ENCODE measurements at regions not wholly inside any gene's neighbourhood (a gene's known extent, or its start where the extent isn't known, plus 50 kb on each side); places are given as distances from the start of the nearest gene placed in this dataset.

- Histone ChIP-seq H3K4me1 (no peaks in the 10 kb centered on the region), H3K9me3 (no peaks in the 10 kb centered on the region), H3K4me3 (no peak overlapping the region), H3K36me3 (no peaks in the 10 kb centered on the region), H3K27me3 (no peaks in the 10 kb centered on the region), H3K27ac (no peak overlapping the region)
- intact Hi-C loops (cut with DNase I; ENCODE audit: low total_unique reads), result no loop called here
- 94 to 100% methylated on average over 2 to 4 of the region's 4 CpGs for WGBS, 2 donors (ENCODE audit: low coverage in 1 of 2)
- in situ Hi-C loops (cut with MboI; ENCODE audit: low pct_ligation_motif_present in 1 of 4, low pct_unique_long_range_greater_than_20kb in 1 of 4, low sequenced_read_pairs in 3 of 4), result no loop called here
- DNase-seq, result no peak
- TF ChIP-seq POLR2AphosphoS5 (IDR thresholded peaks at IDR 0.05) (no peak), EP300 (IDR thresholded peaks at IDR 0.05; ENCODE audit: low read depth) (no peak), POLR2A (IDR thresholded peaks at IDR 0.05) (no peak)
- TF ChIP-seq, protein P1, sequence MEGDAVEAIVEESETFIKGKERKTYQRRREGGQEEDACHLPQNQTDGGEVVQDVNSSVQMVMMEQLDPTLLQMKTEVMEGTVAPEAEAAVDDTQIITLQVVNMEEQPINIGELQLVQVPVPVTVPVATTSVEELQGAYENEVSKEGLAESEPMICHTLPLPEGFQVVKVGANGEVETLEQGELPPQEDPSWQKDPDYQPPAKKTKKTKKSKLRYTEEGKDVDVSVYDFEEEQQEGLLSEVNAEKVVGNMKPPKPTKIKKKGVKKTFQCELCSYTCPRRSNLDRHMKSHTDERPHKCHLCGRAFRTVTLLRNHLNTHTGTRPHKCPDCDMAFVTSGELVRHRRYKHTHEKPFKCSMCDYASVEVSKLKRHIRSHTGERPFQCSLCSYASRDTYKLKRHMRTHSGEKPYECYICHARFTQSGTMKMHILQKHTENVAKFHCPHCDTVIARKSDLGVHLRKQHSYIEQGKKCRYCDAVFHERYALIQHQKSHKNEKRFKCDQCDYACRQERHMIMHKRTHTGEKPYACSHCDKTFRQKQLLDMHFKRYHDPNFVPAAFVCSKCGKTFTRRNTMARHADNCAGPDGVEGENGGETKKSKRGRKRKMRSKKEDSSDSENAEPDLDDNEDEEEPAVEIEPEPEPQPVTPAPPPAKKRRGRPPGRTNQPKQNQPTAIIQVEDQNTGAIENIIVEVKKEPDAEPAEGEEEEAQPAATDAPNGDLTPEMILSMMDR (IDR thresholded peaks at IDR 0.05), result no peak
Measured at GRCh38 chr4:13196721-13197120, 287.4 kb downstream of the RAB28 start.

- in situ Hi-C loops (cut with MboI; ENCODE audit: low pct_ligation_motif_present in 1 of 4, low pct_unique_long_range_greater_than_20kb in 1 of 4, low sequenced_read_pairs in 3 of 4) (no loop called here), intact Hi-C loops (cut with DNase I; ENCODE audit: low total_unique reads) (no loop called here)
- Histone ChIP-seq H3K4me1 (no peaks in the 10 kb centered on the region), H3K4me3 (no peak overlapping the region), H3K9me3 (no peaks in the 10 kb centered on the region), H3K27me3 (no peaks in the 10 kb centered on the region), H3K36me3 (no peaks in the 10 kb centered on the region), H3K27ac (no peak overlapping the region)
- TF ChIP-seq, protein P1 (IDR thresholded peaks at IDR 0.05), result no peak
- no peak for TF ChIP-seq POLR2AphosphoS5 (IDR thresholded peaks at IDR 0.05)
- no peak for TF ChIP-seq POLR2A (IDR thresholded peaks at IDR 0.05)
- TF ChIP-seq EP300 (IDR thresholded peaks at IDR 0.05; ENCODE audit: low read depth), result no peak
- 90 to 91% methylated on average over 4 to 7 of the region's 7 CpGs for WGBS, 2 donors (ENCODE audit: low coverage in 1 of 2)
- no peak for DNase-seq
Measured at GRCh38 chr4:13193662-13194061, 290.5 kb downstream of the RAB28 start.

GRCh38 chr4:13190093-13190721, 293.9 kb downstream of the RAB28 start:
- no peak overlapping the region for H3K4me3 ChIP-seq
- H3K27ac ChIP-seq, result no peak overlapping the region
- 52 to 61% methylated on average over 6 of the region's 6 CpGs for WGBS, 2 donors (ENCODE audit: low coverage in 1 of 2)
- in situ Hi-C loops (cut with MboI; ENCODE audit: low pct_ligation_motif_present in 1 of 4, low pct_unique_long_range_greater_than_20kb in 1 of 4, low sequenced_read_pairs in 3 of 4), result no loop called here
- H3K27me3 ChIP-seq, result no peaks in the 10 kb centered on the region
- TF ChIP-seq POLR2AphosphoS5 (IDR thresholded peaks at IDR 0.05) (no peak), POLR2A (IDR thresholded peaks at IDR 0.05) (no peak), EP300 (IDR thresholded peaks at IDR 0.05; ENCODE audit: low read depth) (no peak)
- TF ChIP-seq, protein P1 (IDR thresholded peaks at IDR 0.05), result no peak
- no peaks in the 10 kb centered on the region for H3K9me3 ChIP-seq
- intact Hi-C loops (cut with DNase I; ENCODE audit: low total_unique reads), result no loop called here
- no peaks in the 10 kb centered on the region for H3K4me1 ChIP-seq
- no peaks in the 10 kb centered on the region for H3K36me3 ChIP-seq
- DNase-seq, result no peak

DNA sequence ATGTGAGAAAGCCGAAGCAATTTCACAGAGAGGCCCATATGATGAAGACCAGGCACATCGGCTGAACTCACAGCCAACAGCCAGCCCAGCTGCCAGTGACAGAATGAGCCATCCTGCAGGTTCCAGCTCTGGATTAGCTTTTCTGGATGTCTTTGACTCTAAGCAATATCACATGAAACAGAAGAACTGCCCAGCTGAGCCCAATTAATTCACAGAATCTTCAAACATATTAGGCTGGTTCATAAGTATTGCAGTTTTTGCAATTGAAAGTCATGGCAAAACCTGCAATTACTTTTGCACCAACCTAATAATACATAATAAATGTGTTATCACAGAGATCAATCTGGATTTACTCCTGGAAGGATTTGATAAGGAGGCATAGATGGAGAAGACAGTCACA, 299.9 kb downstream of the RAB28 start:
- H3K4me3 ChIP-seq, result no peak overlapping the region
- no peak overlapping the region for H3K27ac ChIP-seq
- in situ Hi-C loops (cut with MboI; ENCODE audit: low pct_ligation_motif_present in 1 of 4, low pct_unique_long_range_greater_than_20kb in 1 of 4, low sequenced_read_pairs in 3 of 4), result no loop called here
- intact Hi-C loops (cut with DNase I; ENCODE audit: low total_unique reads), result no loop called here
- H3K4me1 ChIP-seq, result no peaks in the 10 kb centered on the region
- no peaks in the 10 kb centered on the region for H3K27me3 ChIP-seq
- no peak for DNase-seq
- WGBS, 2 donors (ENCODE audit: low coverage in 1 of 2), result 62% methylated on average over 2 of the region's 2 CpGs; no CpG with 5 or more reads in 1 of the 2 donors
- TF ChIP-seq, protein P1 (IDR thresholded peaks at IDR 0.05), result no peak
- TF ChIP-seq POLR2AphosphoS5 (IDR thresholded peaks at IDR 0.05), result no peak
- TF ChIP-seq EP300 (IDR thresholded peaks at IDR 0.05; ENCODE audit: low read depth), result no peak
- no peaks in the 10 kb centered on the region for H3K9me3 ChIP-seq
- H3K36me3 ChIP-seq, result no peaks in the 10 kb centered on the region

Measured in transverse colon (tissue), 4 donors.